ENCODE measurements at regions not wholly inside any gene's neighbourhood (a gene's known extent, or its start where the extent isn't known, plus 50 kb on each side); places are given as distances from the start of the nearest gene placed in this dataset.

GRCh38 chr2:149731079-149731478 is 143.5 kb upstream of the MMADHC start:
- no peak for TF ChIP-seq CTCF (conservative IDR thresholded peaks at IDR 0.05)
- no peak for TF ChIP-seq EZH2 (IDR thresholded peaks at IDR 0.05; ENCODE audit: low read depth)

Data from PC-9 (cell line).